H7 (cell line): ENCODE measurements at regions not wholly inside any gene's neighbourhood (a gene's known extent, or its start where the extent isn't known, plus 50 kb on each side); places are given as distances from the start of the nearest gene placed in this dataset.

ENCODE experiments used
- DNase-seq: peaks from one replicate; pipeline ENCODE4 v3.0.0; 2012
- H3K27me3 ChIP-seq: 2 replicates; pipeline ENCODE4 v1.6.0; 2011; ENCODE audit warnings: mild to moderate bottlenecking, low read length; ENCODE audit not compliant: control insufficient read depth, insufficient read depth
- H3K36me3 ChIP-seq: replicated peaks from 2 replicates; pipeline ENCODE4 v1.5.1; 2011; ENCODE audit warnings: low read length; ENCODE audit not compliant: control insufficient read depth, insufficient read depth
- H3K4me3 ChIP-seq: 2 replicates; pipeline ENCODE4 v1.5.1; 2011; ENCODE audit warnings: low read depth, mild to moderate bottlenecking, control low read depth, low read length, moderate library complexity; ENCODE audit not compliant: insufficient read depth

- no peak for DNase-seq
Measured at GRCh38 chr20:11454966-11455799, 462.5 kb upstream of the BTBD3 start.

GRCh38 chr20:11457488-11457887 is 460.2 kb upstream of the BTBD3 start:
- DNase-seq = no peak
- Histone ChIP-seq H3K4me3 (no peak overlapping the region), H3K36me3 (no peaks in the 10 kb centered on the region), H3K27me3 (no peaks in the 10 kb centered on the region)

More at GRCh38 chr20:11454966-11455799, 462.5 kb upstream of the BTBD3 start:
- no peaks in the 10 kb centered on the region for H3K27me3 ChIP-seq
- no peaks in the 10 kb centered on the region for H3K36me3 ChIP-seq
- no peak overlapping the region for H3K4me3 ChIP-seq

GRCh38 chr20:11459090-11459890 is 458.4 kb upstream of the BTBD3 start:
- Histone ChIP-seq H3K36me3 (no peaks in the 10 kb centered on the region), H3K4me3 (no peak overlapping the region), H3K27me3 (no peaks in the 10 kb centered on the region)
- DNase-seq = no peak

DNA sequence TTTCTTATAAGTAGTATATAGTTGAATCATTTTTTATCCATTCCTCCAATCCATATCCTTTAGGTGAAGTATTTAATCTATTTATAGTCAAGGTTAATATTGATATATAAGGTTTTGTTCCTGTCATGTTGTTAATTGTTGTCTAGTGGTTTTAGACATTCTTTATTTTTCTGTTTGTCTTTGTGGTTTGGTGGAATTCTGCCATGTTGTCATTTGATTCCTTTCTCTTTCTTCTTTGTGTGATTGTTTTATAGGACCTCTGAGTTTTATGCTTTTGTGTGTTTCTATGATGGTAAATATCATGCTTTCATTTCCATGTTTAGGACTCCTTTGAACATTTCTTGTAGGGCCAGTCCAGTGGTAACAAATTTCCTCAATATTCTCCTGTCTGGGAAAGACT is 450.3 kb upstream of the BTBD3 start:
- Histone ChIP-seq H3K4me3 (no peak overlapping the region), H3K27me3 (no peaks in the 10 kb centered on the region), H3K36me3 (no peaks in the 10 kb centered on the region)
- DNase-seq = no peak

GRCh38 chr20:11468880-11469279 is 448.8 kb upstream of the BTBD3 start:
- no peak for DNase-seq
- Histone ChIP-seq H3K36me3 (no peaks in the 10 kb centered on the region), H3K27me3 (no peaks in the 10 kb centered on the region), H3K4me3 (no peak overlapping the region)

- no peak overlapping the region for H3K4me3 ChIP-seq
- H3K27me3 ChIP-seq = no peaks in the 10 kb centered on the region
- no peak for DNase-seq
- H3K36me3 ChIP-seq = no peaks in the 10 kb centered on the region
Measured at GRCh38 chr20:11469795-11470435, 447.8 kb upstream of the BTBD3 start.

DNA sequence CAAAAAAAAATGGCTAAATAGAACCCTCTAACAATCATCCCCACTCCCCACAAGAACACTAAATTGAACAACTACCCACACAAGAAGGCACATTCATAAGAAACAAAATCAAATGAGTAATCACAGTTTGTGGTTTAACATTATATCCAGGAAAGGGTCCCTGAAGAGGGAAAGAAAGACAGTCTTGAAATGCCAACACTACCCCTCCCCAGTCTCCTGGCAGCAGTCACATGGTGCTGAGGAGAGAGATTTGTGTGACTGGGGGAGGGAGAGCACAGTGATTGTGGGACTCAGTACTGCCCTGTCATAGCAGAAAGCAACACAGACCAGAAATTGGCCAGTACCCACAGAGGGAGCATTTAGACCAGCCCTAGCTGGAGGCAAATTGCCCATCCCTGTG is 443.7 kb upstream of the BTBD3 start:
- no peak for DNase-seq
- no peak overlapping the region for H3K4me3 ChIP-seq
- no peaks in the 10 kb centered on the region for H3K27me3 ChIP-seq
- no peaks in the 10 kb centered on the region for H3K36me3 ChIP-seq

- Histone ChIP-seq H3K27me3 (no peaks in the 10 kb centered on the region), H3K4me3 (no peak overlapping the region), H3K36me3 (no peaks in the 10 kb centered on the region)
- no peak for DNase-seq
Measured at GRCh38 chr20:11483697-11484096, 434.0 kb upstream of the BTBD3 start.

GRCh38 chr20:11484479-11484878 is 433.2 kb upstream of the BTBD3 start:
- H3K4me3 ChIP-seq = no peak overlapping the region
- no peak for DNase-seq
- no peaks in the 10 kb centered on the region for H3K27me3 ChIP-seq
- no peaks in the 10 kb centered on the region for H3K36me3 ChIP-seq

DNA sequence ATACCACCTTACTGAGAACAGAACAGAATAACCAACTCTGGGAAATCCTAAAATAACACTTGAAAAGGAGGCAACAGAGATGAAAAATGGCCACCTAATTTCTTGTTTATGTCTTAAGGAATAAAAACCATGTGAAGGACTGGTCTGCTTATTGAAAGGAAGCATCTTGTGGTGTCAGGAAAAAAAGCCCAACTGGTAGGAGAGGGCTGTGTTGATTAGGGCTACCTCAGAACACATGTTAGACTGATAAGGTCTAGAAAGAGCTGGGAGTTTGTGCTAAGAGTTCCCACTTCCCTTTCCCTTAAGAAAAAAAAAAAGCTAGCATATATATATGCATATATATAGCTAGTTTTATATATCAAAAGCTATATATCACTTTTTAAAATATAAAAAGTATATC is 425.3 kb upstream of the BTBD3 start:
- Histone ChIP-seq H3K4me3 (no peak overlapping the region), H3K27me3 (no peaks in the 10 kb centered on the region), H3K36me3 (0 out of 2 replicates have a peak, but pooled peaks cover 1% of the 10 kb centered on the region)
- no peak for DNase-seq

DNA sequence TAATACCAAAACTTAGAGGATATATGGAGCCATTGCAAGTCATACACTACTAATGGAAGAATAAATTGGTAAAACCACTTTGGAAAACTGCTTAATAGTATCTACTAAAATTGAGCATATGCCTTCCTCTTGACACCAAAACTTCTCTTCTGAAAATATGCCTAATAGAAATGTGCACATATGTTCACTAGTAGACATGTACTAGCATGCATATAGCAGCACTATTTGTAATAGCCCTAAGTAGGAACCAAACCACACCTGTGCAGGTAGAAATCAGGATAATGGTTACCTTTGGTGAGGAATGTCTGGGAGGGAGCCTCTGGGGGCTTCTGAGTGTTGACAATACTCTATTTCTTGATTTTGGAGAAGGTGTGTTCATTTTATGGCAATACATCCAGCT is 424.8 kb upstream of the BTBD3 start:
- H3K4me3 ChIP-seq = no peak overlapping the region
- H3K36me3 ChIP-seq = 0 out of 2 replicates have a peak, but pooled peaks cover 1% of the 10 kb centered on the region
- no peak for DNase-seq
- H3K27me3 ChIP-seq = no peaks in the 10 kb centered on the region

GRCh38 chr20:11496380-11496779 is 421.3 kb upstream of the BTBD3 start:
- Histone ChIP-seq H3K36me3 (0 out of 2 replicates have a peak, but pooled peaks cover 1% of the 10 kb centered on the region), H3K4me3 (no peak overlapping the region), H3K27me3 (no peaks in the 10 kb centered on the region)
- no peak for DNase-seq

DNA sequence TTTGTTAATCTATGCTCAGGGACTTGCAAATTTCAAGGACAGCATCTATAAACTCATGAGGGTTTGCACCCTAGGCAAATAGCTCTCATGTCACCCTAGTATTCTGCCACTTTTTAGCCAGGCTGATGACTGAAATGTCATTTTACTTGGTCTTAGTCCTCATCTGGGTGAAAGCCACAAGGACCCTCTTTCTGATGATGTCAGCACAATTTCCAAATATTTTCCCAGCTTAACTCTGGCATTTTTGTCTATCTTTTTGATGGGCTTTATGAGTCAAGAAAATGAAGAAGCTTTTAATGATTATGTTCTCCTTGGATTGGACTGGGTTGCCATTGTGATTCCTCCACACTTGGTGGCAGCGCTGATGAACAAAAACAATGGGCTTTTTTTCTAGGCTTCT is 420.1 kb upstream of the BTBD3 start:
- Histone ChIP-seq H3K36me3 (no peaks in the 10 kb centered on the region), H3K4me3 (no peak overlapping the region), H3K27me3 (no peaks in the 10 kb centered on the region)
- no peak for DNase-seq

GRCh38 chr20:11499101-11499634 is 418.5 kb upstream of the BTBD3 start:
- no peaks in the 10 kb centered on the region for H3K27me3 ChIP-seq
- DNase-seq = no peak
- no peak overlapping the region for H3K4me3 ChIP-seq
- H3K36me3 ChIP-seq = no peaks in the 10 kb centered on the region
